ENCODE measurements at regions not wholly inside any gene's neighbourhood (a gene's known extent, or its start where the extent isn't known, plus 50 kb on each side); places are given as distances from the start of the nearest gene placed in this dataset.

DNA sequence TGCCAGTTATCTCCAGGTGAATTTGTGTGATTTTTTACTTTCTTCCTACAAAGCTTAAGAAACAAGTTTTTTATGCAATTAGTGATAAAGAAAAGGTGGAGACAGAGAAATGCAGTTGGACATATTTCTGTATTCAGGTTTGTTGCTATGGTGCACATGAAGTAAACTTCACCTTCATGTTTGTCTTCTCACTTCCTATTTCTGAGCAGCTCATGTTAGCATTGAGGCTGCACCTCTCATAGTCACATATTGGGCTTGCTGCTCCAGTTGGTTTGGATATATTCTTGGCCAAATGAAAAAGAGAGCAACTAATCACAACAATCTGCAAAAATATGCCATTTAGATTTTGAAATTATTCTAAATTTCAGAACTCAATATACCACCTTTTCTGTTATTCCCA is 475.6 kb upstream of the ZWINT start:
- Histone ChIP-seq H4K20me1 (ENCODE audit: insufficient read depth, low read length) (no peaks in the 10 kb centered on the region), H2AFZ (ENCODE audit: low read length) (no peak overlapping the region), H3K4me3 (replicated peaks in 1 of 3; ENCODE audit: insufficient read depth in 1 of 3, low read depth in 2 of 3, low read length in 3 of 3) (no peak overlapping the region), H3K79me2 (ENCODE audit: insufficient read depth, low read length) (no peaks in the 10 kb centered on the region), H3K4me1 (ENCODE audit: insufficient read depth, low read length) (no peaks in the 10 kb centered on the region), H3K4me2 (ENCODE audit: low read depth, low read length) (no peak overlapping the region), H3K9me3 (ENCODE audit: low read length) (no peaks in the 10 kb centered on the region), H3K9ac (ENCODE audit: insufficient read depth, low read depth, low read length) (no peak overlapping the region), H3K36me3 (replicated peaks in 1 of 2; ENCODE audit: control insufficient read depth in 1 of 2, insufficient read depth in 2 of 2, low read length in 2 of 2) (no peaks in the 10 kb centered on the region), H3K27ac (ENCODE audit: extremely low read length, insufficient read depth, low read length) (no peak overlapping the region), H3K27me3 (ENCODE audit: control insufficient read depth in 1 of 2, insufficient read depth in 2 of 2, low read length in 2 of 2) (no peaks in the 10 kb centered on the region)
- DNase-seq (ENCODE audit: low spot score) (no peak), ATAC-seq (no peak), FAIRE-seq (no peak)
- CTCF ChIA-PET (ENCODE audit: low intra/inter-chr PET ratio, low total read pairs): no interaction called here
- in situ Hi-C loops (cut with HindIII; ENCODE audit: extremely low pct_ligation_motif_present, low pct_unique_long_range_greater_than_20kb): no loop called here
- intact Hi-C loops (cut with micrococcal nuclease; ENCODE audit: unreplicated experiment): no loop called here
- TF ChIP-seq MXD4 (CRISPR knock-in tag; IDR thresholded peaks at IDR 0.05) (no peak), JDP2 (CRISPR knock-in tag; IDR thresholded peaks at IDR 0.05; ENCODE audit: borderline replicate concordance) (no peak), ZNF468 (CRISPR knock-in tag; IDR thresholded peaks at IDR 0.05) (no peak), FOXA1 (IDR thresholded peaks at IDR 0.05) (no peak), FOXA1 (CRISPR knock-in tag; IDR thresholded peaks at IDR 0.05) (no peak), ZNF563 (CRISPR knock-in tag; IDR thresholded peaks at IDR 0.05) (no peak), ARHGAP35 (CRISPR knock-in tag; IDR thresholded peaks at IDR 0.05; ENCODE audit: borderline replicate concordance) (no peak), ZFP1 (CRISPR knock-in tag; IDR thresholded peaks at IDR 0.05) (no peak), ZNF598 (CRISPR knock-in tag; IDR thresholded peaks at IDR 0.05; ENCODE audit: borderline replicate concordance) (no peak), ZNF484 (CRISPR knock-in tag; IDR thresholded peaks at IDR 0.05; ENCODE audit: borderline replicate concordance, low read depth) (no peak), NFKBIZ (CRISPR knock-in tag; IDR thresholded peaks at IDR 0.05) (no peak), ZNF616 (CRISPR knock-in tag; IDR thresholded peaks at IDR 0.05; ENCODE audit: low read depth) (no peak), ZNF839 (CRISPR knock-in tag; IDR thresholded peaks at IDR 0.05; ENCODE audit: borderline replicate concordance) (no peak), MTA3 (CRISPR knock-in tag; IDR thresholded peaks at IDR 0.05) (no peak), ZNF772 (CRISPR knock-in tag; IDR thresholded peaks at IDR 0.05) (no peak)
- TF ChIP-seq, protein P1, sequence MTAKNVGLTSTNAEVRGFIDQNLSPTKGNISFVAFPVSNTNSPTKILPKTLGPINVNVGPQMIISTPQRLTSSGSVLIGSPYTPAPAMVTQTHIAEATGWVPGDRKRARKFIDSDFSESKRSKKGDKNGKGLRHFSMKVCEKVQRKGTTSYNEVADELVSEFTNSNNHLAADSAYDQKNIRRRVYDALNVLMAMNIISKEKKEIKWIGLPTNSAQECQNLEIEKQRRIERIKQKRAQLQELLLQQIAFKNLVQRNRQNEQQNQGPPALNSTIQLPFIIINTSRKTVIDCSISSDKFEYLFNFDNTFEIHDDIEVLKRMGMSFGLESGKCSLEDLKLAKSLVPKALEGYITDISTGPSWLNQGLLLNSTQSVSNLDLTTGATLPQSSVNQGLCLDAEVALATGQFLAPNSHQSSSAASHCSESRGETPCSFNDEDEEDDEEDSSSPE (CRISPR knock-in tag; IDR thresholded peaks at IDR 0.05): no peak
- TF ChIP-seq, protein P2, sequence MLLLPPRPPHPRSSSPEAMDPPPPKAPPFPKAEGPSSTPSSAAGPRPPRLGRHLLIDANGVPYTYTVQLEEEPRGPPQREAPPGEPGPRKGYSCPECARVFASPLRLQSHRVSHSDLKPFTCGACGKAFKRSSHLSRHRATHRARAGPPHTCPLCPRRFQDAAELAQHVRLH (CRISPR knock-in tag; IDR thresholded peaks at IDR 0.05; ENCODE audit: borderline replicate concordance, low read depth): no peak
- POLR2A ChIA-PET: no interaction called here
- no TSS peak for BruUV-seq (replicated peaks)

All from HepG2 (cell line).